H4 (cell line): ENCODE measurements at regions not wholly inside any gene's neighbourhood (a gene's known extent, or its start where the extent isn't known, plus 50 kb on each side); places are given as distances from the start of the nearest gene placed in this dataset.
"Not testable (repeated sequence)": the region's sequence is repeated elsewhere in the genome, so short reads cannot be mapped to it uniquely, and the experiment has no call there.

Experiments used
- DNase-seq: peaks from one replicate; pipeline ENCODE4 v3.0.0-alpha.2; 2015; ENCODE audit warnings: low spot score

GRCh38 chr9:75671354-75671753, 219.1 kb upstream of the PCSK5 start:
- no peak for DNase-seq

- no peak for DNase-seq
Measured at GRCh38 chr9:75672478-75672877, 218.0 kb upstream of the PCSK5 start.

DNA sequence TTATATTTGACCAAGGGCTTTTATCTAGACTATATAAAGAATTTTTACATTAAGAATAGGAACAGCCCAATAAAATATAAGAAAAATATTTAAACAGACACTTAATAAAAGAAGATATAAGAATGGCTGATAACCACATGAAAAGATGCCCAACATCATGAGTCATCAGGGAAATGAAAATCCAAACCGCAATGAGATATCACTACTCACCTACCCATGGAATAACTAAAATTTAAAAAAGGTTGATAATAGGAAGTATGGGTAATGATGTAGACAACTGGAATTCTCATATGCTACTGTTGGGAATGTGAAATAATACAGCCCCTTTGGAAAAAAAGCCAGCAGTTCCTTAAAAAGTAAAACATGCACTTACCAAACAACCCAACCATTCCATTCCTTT, 206.9 kb upstream of the PCSK5 start:
- DNase-seq = no peak

DNA sequence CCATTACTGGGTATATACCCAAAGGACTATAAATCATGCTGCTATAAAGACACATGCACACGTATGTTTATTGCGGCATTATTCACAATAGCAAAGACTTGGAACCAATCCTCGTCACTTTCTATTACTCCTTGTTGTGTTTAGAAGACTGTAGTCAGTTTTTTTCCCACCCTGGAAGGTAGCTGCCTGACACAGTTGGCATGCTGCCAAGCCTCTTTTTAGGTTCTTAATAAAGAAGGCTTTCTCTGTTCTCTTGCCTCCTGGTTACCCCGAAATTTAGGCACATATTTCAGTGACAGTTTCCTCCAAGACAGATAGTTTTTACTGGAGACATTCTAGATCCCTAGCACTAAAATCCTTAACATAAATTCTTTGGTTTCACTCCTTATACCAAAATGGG, 205.4 kb upstream of the PCSK5 start:
- no peak for DNase-seq

DNA sequence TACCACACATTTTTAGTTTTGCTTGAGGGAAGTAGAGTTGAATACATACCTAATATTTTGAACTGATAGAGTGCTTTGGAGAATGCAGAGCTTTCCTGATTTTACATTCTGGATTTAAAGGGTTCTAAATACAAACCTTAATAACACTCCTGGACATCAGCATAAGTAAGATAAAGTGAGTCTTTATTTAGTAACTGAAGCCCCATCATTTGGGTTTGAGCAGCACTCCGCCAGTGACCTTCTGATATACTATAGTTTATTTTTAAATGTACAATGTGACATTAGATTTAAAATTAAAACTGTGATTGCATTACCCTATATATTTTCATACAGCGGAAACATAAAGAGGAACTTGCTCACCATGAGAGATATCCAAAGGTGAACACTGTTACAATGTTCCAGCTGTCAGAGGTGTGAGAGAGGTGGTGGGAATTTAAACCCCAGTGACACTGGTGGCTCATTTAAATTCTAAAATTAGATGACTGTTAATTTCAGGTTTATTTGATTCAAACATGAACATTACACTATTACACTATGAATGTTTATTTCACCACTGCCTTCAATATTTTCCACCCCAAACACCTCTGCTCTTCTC, 203.0 kb upstream of the PCSK5 start:
- DNase-seq = no peak

GRCh38 chr9:75690551-75690950, 199.9 kb upstream of the PCSK5 start:
- DNase-seq = not testable (repeated sequence)

GRCh38 chr9:75691408-75691807, 199.1 kb upstream of the PCSK5 start:
- DNase-seq = no peak

- DNase-seq = no peak
Measured at GRCh38 chr9:75692309-75692708, 198.2 kb upstream of the PCSK5 start.

DNA sequence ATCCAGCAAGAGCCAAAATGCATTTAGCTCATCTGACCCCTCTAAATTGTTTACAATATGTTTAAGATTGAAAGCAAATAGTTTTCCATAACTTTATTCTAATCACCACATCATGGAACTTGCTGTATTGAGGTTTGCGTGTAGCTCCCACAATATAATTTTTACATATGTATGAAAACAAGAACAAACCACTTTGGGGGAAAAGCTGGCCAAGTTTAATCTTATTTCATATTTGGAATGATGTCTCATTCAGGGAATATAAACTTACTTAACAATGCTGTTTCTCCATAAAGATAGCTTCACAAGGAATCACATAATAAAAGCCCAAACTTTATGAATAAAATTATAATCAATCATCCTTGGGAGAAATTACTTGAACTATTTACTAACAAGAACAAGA, 194.6 kb upstream of the PCSK5 start:
- DNase-seq = no peak

DNA sequence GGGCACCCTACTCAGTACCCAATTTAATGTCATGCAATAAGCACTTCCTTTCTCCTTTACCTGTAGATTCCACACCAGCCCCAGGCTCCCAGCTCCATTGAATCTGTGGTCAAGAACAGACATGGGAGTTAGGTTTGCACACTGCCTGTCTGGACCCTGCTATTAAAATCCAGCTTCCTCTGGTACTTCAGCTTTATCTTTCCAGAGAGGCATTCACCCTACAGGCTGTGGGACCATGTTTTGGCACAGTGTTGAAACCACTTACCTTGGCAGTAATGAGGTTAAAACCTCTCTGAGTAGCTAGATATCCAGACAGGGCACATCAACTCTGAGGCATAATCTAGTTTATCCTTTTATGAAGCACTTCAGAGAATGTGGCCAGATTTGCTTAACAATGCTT, 191.5 kb upstream of the PCSK5 start:
- DNase-seq = no peak

DNA sequence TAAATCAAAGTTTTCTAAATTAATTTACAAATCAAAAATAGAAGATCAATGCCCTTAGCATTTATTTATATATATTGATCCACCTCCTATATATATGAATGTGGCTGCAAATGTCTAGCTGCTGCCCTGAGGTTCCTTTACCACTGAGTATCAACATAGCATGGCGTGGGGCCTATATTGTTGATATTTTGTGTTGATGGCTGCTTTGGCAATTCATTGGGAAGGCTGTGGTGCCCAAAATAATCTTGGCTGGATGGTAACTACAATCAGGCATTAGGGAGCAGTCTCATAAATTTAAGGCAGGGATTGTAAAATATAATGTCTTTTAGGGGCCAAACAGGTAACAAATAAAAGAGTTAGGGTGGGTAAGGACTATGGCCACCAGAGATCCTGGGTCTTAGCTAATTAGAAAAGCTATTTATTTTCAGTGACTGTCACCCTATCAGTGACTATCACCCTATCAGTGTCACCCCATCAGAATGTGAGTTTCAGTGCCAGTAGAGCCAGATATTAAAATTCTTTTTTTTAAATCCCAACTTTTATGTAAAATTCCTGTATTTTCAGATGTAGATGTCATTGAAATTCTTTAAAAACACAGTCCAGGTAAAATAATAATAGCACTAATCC, 190.7 kb upstream of the PCSK5 start:
- DNase-seq = no peak

- DNase-seq = no peak
Measured at GRCh38 chr9:75700252-75700640, 190.2 kb upstream of the PCSK5 start.

DNA sequence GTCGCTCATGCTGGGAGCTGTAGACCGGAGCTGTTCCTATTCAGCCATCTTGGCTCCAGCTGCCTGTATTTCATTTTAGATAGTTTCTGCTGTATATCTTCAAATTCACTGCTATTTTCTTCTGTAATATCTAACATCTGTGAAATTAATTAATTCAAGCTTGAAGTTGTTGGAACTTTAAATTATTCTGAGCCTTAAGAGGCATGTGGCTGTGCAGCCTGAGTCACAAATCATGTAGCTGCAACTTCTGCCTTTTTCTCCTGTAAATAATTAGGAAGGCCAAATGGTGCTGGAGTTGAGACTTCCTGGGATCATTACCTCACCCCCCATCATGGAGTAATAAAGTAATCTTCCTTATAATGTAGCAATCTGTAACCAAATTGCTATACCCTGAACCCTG, 183.3 kb upstream of the PCSK5 start:
- DNase-seq = no peak

- DNase-seq = no peak
Measured at GRCh38 chr9:75709698-75710097, 180.8 kb upstream of the PCSK5 start.

DNA sequence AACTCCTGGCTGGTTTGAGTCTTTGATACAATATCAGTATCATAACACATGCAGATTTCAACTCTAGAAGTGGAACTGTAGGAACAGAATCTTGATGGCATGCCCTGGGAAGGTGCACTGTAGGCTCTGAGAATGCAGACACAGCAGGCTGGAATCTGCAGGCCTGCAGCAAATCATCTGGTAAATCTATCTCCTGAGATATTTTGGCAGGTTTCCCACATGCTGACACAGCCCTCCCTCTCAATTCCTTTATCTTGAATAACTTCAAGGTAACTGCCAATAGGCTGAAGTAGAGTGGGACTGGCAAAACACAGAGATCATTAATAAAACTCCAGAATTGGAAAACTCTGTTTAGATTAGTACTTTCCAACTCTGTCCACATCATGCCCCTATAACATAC, 177.8 kb upstream of the PCSK5 start:
- DNase-seq = no peak

DNA sequence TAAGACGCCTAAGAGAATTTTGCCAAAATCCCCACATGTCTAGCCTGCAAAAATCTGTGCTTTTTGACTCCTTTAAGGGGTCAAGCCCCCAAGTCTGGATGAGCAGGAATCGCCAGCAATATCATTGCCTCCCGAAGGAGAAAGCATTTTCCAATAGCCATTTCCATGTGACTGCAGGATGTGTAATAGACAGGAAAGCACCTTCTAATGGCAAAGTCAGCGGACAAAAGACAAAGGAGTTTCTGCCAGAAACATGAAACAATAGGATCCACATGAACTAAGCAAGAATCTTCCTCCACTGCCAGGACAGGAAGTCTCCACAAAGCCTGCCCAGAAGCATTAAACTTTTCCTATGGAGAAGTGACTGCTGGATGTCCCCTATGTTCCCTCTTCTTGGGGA, 177.1 kb upstream of the PCSK5 start:
- no peak for DNase-seq

GRCh38 chr9:75715360-75715759, 175.1 kb upstream of the PCSK5 start:
- DNase-seq = peak; percentile 8

DNA sequence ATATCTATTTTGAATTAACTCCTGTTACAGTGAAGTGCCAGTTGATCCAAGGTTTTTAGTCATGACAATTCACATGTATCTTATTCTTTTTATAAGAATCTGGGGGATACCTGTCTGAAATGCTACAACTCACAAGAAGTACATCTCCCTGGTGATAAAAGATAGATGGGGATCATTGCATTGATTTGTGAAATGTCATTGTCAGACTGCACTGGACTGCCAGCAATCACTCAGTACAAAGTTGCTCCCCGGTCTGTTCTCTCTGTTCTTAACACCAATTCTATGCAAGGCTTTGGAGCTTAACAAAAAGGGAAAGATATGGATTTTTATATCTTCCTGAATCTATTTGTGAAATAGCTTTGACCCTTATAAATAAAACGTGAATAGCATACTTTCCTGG, 171.8 kb upstream of the PCSK5 start:
- no peak for DNase-seq

- no peak for DNase-seq
Measured at GRCh38 chr9:75728391-75728790, 162.1 kb upstream of the PCSK5 start.

DNA sequence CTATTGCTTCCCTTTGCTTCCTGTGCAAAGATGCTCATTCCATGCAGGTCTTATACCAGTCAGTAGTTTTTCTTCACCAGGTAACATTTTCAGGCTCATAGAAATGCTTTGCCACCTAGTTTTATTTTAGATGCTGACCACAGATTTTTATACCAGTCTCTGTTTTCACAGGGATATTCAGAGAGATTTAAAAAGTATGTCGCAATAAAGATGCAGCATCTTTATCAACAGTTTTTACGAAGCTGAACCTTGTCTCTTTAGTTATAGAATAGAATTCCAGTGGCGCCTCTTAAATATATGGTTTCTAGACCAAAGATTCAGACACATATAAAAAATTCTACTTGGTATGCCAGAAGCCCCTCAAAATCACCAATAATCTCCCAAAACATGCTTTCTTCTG, 155.7 kb upstream of the PCSK5 start:
- no peak for DNase-seq

- DNase-seq = no peak
Measured at GRCh38 chr9:75739884-75740611, 150.4 kb upstream of the PCSK5 start.

DNA sequence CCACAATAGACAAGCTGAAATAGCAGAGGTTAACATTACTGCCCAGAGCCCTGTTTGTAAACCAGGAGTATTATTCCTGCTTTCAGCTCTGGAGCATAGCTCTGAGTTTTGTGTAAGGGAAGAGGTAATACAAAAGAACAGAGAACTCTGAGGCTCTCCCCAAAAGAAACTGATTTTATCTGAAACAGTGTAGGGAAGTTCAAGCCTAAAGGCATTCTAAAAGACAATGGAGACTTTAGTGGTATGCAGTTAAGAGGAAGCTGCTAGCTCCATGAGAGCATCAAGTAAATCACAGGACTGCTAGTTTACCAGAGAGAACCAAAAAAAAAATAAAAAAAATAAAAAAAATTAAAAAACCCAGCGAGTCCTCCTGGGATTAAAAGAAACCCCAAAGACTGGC, 146.6 kb upstream of the PCSK5 start:
- no peak for DNase-seq

DNA sequence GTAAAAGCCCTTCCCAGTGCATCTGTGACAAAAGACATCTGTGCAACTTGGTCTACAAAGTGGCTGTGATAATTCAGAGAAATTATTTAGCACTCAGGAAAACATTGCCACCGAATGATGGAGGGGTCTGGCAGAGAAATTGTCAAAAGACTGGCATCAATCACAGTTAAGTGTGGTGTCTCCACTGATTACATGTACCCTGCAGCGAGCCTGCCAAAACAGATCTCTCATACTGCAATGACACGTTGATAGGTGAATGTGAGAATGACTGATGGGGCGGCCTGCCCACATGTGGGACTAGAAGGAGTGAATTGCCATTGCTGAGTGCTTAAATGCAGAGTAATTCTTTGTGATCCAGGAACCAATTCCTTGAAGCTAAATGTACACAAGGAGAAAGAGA, 136.4 kb upstream of the PCSK5 start:
- DNase-seq = no peak

- no peak for DNase-seq
Measured at GRCh38 chr9:75775166-75775565, 115.3 kb upstream of the PCSK5 start.
